GM21423 (cell line): ENCODE measurements at regions not wholly inside any gene's neighbourhood (a gene's known extent, or its start where the extent isn't known, plus 50 kb on each side); places are given as distances from the start of the nearest gene placed in this dataset.

Experiments
- ATAC-seq: cut with Tn5 transposase; IDR thresholded peaks from one replicate; pipeline ENCODE4 v1.9.1; 2021; ENCODE audit warnings: mild to moderate bottlenecking, moderate library complexity; ENCODE audit not compliant: unreplicated experiment

- no peak for ATAC-seq
These were observed 361.1 kb downstream of the TGFB2 start for GRCh38 chr1:218705911-218706893.

- ATAC-seq = no peak
These were observed 365.9 kb downstream of the TGFB2 start for GRCh38 chr1:218711001-218711400.

- ATAC-seq = no peak
These were observed 366.9 kb downstream of the TGFB2 start for GRCh38 chr1:218711884-218712674.

- no peak for ATAC-seq
These were observed 367.5 kb downstream of the TGFB2 start for GRCh38 chr1:218712677-218713076.

DNA sequence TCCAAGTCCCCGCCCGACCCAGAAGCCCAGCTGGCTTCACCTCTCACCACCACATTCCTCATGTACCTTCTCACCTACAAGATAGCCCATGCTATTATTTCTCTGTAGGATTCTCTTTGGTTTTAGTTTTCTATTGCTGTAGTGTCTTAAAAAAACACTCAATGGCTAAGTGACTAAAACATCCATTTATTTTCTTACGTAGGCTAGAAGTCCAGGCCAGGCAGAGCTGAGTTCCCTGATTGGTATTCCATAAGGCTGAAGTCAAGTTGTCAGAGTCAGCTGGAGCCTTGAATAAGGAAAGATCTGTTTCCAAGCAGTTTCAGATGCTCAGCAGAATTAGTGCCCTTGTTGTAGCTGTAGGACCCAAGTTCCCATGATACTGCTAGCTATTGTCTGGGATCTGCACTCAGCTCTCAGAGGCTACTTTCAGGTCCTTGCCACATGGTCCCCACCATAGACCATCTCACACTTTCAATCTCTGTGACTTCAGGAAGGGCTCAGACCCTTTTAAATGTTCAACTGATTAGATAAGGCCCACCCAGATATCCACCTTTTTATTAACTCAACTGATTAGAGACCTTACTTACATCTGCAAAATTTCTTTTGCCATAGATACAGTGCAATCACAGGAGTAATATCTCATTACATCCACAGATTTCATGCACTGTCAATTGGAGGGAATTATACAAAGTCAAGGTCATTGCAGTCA lies 371.0 kb downstream of the TGFB2 start:
- ATAC-seq = no peak

DNA sequence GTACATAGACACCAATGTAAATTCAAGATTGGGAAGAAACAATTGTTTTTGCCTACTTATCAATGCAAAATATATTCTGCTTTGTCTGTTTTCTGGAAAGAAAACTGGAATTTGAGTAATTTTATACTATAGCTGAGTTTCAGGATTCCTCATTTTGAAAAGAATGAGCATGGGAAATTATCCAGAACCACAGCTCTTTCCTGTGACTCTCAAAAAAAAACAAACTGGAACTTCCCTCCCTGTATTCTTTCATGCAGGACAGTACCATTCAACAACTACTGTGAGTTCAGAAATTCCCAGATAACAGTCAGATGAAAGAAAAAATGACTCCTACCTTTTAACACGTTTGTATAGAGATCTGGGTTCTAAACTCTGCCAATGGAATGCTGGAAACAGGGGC lies 372.4 kb downstream of the TGFB2 start:
- no peak for ATAC-seq

- ATAC-seq = no peak
These were observed 373.1 kb downstream of the TGFB2 start for GRCh38 chr1:218718206-218718605.

- ATAC-seq = no peak
These were observed 373.8 kb downstream of the TGFB2 start for GRCh38 chr1:218718977-218719376.

- ATAC-seq = no peak
These were observed 383.9 kb downstream of the TGFB2 start for GRCh38 chr1:218728898-218729565.

- ATAC-seq = no peak
These were observed 390.4 kb downstream of the TGFB2 start for GRCh38 chr1:218735436-218736032.

DNA sequence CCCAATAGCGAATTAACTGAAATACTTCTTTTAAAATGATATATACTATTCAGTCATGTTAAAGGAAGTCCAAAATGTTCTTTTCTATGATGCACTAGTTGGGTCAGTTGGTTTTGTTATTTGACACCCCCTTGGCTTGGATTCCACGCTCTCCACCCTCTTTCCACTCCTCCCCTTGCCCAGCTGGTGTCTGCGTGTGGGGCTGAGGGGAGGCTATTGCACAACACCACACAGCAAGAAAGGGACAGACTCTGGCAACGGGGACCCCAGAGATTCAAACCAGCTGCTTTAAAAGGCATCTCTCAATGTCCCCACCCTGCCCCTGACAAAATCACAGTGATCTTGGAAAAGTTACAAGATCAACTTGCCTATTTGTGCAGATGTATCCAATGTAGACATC lies 394.3 kb downstream of the TGFB2 start:
- ATAC-seq = no peak

DNA sequence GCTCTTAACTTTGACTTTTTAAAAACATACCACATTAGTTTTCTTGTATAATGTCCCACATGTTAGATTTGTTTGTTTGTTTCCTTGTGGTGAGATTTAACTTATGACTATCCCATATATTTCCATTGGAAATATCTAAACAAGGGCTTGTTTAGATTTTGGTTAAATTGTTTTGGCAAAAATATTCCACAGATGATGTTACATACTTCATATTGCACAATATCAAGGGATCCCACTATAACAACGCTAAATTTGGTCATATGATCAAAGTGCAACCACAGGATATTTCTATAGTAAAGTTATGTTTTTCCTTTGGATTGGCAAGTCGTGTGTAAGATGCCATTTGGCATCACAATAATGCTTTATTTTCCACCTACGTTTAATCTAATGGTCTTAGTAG lies 396.7 kb downstream of the TGFB2 start:
- ATAC-seq = no peak

- ATAC-seq = no peak
These were observed 397.5 kb downstream of the TGFB2 start for GRCh38 chr1:218742467-218743262.

GRCh38 chr1:218743861-218744505 lies 398.8 kb downstream of the TGFB2 start:
- no peak for ATAC-seq

- no peak for ATAC-seq
These were observed 402.9 kb downstream of the TGFB2 start for GRCh38 chr1:218748071-218748470.

- ATAC-seq = no peak
These were observed 405.3 kb downstream of the TGFB2 start for GRCh38 chr1:218750216-218750970.

DNA sequence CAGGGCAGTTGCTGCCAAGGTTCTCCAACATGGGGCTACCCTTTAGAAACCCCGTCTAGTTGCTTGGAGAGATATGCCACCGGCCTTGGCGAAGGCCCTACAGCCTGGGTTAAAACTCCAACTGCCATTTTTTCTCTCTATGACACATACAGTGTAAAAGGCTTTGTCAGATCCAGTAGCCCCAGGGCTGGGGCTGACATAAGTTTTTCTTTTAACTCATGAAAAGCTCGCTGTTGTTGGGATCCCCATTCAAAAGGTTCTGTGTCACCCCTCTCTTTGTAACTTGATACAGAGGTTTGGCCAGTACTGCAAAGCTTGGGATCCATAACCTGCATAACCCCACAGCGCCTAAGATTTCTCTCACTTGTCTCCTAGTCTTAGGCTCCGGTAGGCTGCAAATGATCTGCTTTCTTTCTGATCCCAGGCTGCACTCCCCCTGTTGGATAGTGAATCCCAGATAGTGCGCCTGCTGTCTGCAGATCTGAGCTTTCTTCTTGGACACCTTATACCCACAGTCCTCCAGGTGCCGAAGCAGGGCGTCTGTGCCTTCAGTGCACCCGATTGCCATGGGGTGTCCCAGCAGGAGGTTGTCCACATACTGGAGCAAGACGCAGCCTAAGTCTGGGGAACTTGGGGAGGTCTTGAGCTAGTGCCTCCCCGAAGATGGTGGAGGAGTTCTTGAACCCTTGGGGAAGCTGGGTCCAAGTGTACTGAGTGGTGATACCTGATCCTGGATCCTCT lies 406.2 kb downstream of the TGFB2 start:
- ATAC-seq = no peak

DNA sequence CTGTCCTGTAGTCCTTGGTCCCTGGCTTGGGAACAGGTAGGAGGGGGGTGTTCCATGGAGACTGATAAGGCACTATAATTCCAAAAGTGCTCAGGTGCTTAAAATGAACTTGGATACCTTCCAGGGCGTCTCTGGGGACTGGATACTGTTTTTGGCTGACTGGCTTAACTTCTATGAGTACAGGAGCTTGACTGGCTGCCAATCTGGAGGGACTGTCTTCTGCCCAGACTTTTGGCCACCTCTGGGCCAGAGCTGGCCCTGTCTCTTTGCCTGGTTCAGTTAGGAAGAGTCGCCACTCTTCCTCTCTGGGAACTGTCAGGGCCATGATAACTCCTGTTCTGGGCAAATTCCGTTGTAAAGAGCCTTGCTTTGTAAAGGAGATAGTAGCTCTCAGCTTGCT lies 407.0 kb downstream of the TGFB2 start:
- no peak for ATAC-seq
